Vagina (tissue), 2 donors: ENCODE measurements at regions not wholly inside any gene's neighbourhood (a gene's known extent, or its start where the extent isn't known, plus 50 kb on each side); places are given as distances from the start of the nearest gene placed in this dataset.

ENCODE experiments used
- CTCF ChIP-seq, 3 experiments: fragments of 450-650 bp in 2 of 3; fragments of 200-600 bp in 1 of 3; sonication (generic) in 1 of 3; IDR thresholded peaks; one replicate each; pipeline ENCODE4 v1.5.1; 2017 to 2019; ENCODE audit warnings: antibody characterized with exemption in 3 of 3, mild to moderate bottlenecking in 2 of 3, moderate library complexity in 2 of 3
- POLR2AphosphoS5 ChIP-seq, 2 donors: sonication (generic); formaldehyde crosslinking; IDR thresholded peaks; one replicate each; pipeline ENCODE4 v1.9.0; 2017; ENCODE audit warnings: antibody characterized with exemption in 2 of 2, mild to moderate bottlenecking in 2 of 2, low read depth in 1 of 2; ENCODE audit not compliant: insufficient read depth in 1 of 2

- TF ChIP-seq CTCF (IDR thresholded peaks at IDR 0.05) (no peak), POLR2AphosphoS5 (IDR thresholded peaks at IDR 0.05; ENCODE audit: insufficient read depth in 1 of 2, low read depth in 1 of 2) (no peak)
These were observed 78.1 kb upstream of the UNC5A start for GRCh38 chr5:176732306-176732705.
